Neural progenitor cell (in vitro differentiated cells): ENCODE measurements at regions not wholly inside any gene's neighbourhood (a gene's known extent, or its start where the extent isn't known, plus 50 kb on each side); places are given as distances from the start of the nearest gene placed in this dataset.

Experiments used
- DNase-seq: peaks from one replicate; pipeline ENCODE4 v3.0.0-alpha.2; 2016; ENCODE audit warnings: low spot score
- H2AFZ ChIP-seq: fragments of 200-600 bp; sonication (generic); replicated peaks from 2 replicates; pipeline ENCODE4 v1.6.1; 2016; ENCODE audit warnings: antibody characterized with exemption
- H3F3A ChIP-seq: fragments of 200-600 bp; sonication (generic); 2 replicates; pipeline ENCODE4 v1.6.1; 2016; ENCODE audit warnings: antibody characterized with exemption, low read depth
- H3K27ac ChIP-seq: fragments of 200-600 bp; sonication (generic); 2 replicates; pipeline ENCODE4 v1.5.1; 2016; ENCODE audit warnings: mild to moderate bottlenecking
- H3K27me3 ChIP-seq: fragments of 200-600 bp; sonication (generic); 2 replicates; pipeline ENCODE4 v1.6.1; 2016; ENCODE audit warnings: mild to moderate bottlenecking, moderate library complexity
- H3K36me3 ChIP-seq: fragments of 200-600 bp; sonication (generic); 2 replicates; pipeline ENCODE4 v1.5.1; 2016
- H3K4me1 ChIP-seq: fragments of 200-600 bp; sonication (generic); 2 replicates; pipeline ENCODE4 v1.6.1; 2016; ENCODE audit warnings: mixed run types
- H3K4me2 ChIP-seq: fragments of 200-600 bp; sonication (generic); 2 replicates; pipeline ENCODE4 v1.6.1; 2016
- H3K4me3 ChIP-seq: fragments of 200-600 bp; sonication (generic); 2 replicates; pipeline ENCODE4 v1.5.1; 2016
- H3K79me2 ChIP-seq: fragments of 200-600 bp; sonication (generic); 2 replicates; pipeline ENCODE4 v1.6.1; 2016; ENCODE audit warnings: low read depth
- H3K9ac ChIP-seq: fragments of 200-600 bp; sonication (generic); 2 replicates; pipeline ENCODE4 v1.6.1; 2016
- H3K9me3 ChIP-seq: fragments of 200-600 bp; sonication (generic); 2 replicates; pipeline ENCODE4 v1.5.1; 2016; ENCODE audit warnings: low read depth
- H4K20me1 ChIP-seq: fragments of 200-600 bp; sonication (generic); 2 replicates; pipeline ENCODE4 v1.6.1; 2016; ENCODE audit warnings: low read depth
- H3K27ac Mint-ChIP-seq: 3 replicates; pipeline ENCODE4 v1.8.0; 2021; ENCODE audit warnings: mixed read lengths
- H3K27me3 Mint-ChIP-seq: 2 replicates; pipeline ENCODE4 v1.8.0; 2022; ENCODE audit warnings: low read depth, mild to moderate bottlenecking, inconsistent platforms, moderate library complexity, mixed read lengths; ENCODE audit not compliant: insufficient read depth
- H3K36me3 Mint-ChIP-seq: 3 replicates; pipeline ENCODE4 v1.8.0; 2021; ENCODE audit warnings: mixed read lengths
- H3K4me1 Mint-ChIP-seq: 3 replicates; pipeline ENCODE4 v1.8.0; 2021; ENCODE audit warnings: mixed read lengths
- H3K4me3 Mint-ChIP-seq: 3 replicates; pipeline ENCODE4 v1.8.0; 2021; ENCODE audit warnings: mild to moderate bottlenecking, moderate library complexity, mixed read lengths
- H3K9me3 Mint-ChIP-seq: 3 replicates; pipeline ENCODE4 v1.8.0; 2020; ENCODE audit warnings: mixed read lengths
- EZH2 ChIP-seq: fragments of 200-600 bp; sonication (generic); IDR thresholded peaks from 2 replicates; pipeline ENCODE4 v1.6.1; 2017; ENCODE audit warnings: antibody characterized with exemption, mild to moderate bottlenecking, moderate library complexity
- EZH2phosphoT487 ChIP-seq: fragments of 200-600 bp; sonication (generic); IDR thresholded peaks from 2 replicates; pipeline ENCODE4 v1.6.1; 2017; ENCODE audit warnings: antibody characterized with exemption
- TF ChIP-seq, protein P1 (sequence below): fragments of 200-600 bp; sonication (generic); IDR thresholded peaks from 2 replicates; pipeline ENCODE4 v1.5.1; 2017; ENCODE audit warnings: antibody characterized with exemption, mild to moderate bottlenecking

- H3K36me3 Mint-ChIP-seq: no peaks in the 10 kb centered on the region
- Histone ChIP-seq H3K9ac (no peak overlapping the region), H3F3A (no peaks in the 10 kb centered on the region), H4K20me1 (no peaks in the 10 kb centered on the region), H3K27me3 (no peaks in the 10 kb centered on the region), H3K36me3 (no peaks in the 10 kb centered on the region), H2AFZ (peak overlapping the region; percentile 57), H3K79me2 (no peaks in the 10 kb centered on the region), H3K4me2 (no peak overlapping the region), H3K4me3 (no peak overlapping the region), H3K4me1 (no peaks in the 10 kb centered on the region), H3K27ac (no peak overlapping the region), H3K9me3 (no peaks in the 10 kb centered on the region)
- no peaks in the 10 kb centered on the region for H3K27me3 Mint-ChIP-seq
- H3K27ac Mint-ChIP-seq: no peak overlapping the region
- TF ChIP-seq EZH2 (no peak), EZH2phosphoT487 (no peak)
- TF ChIP-seq, protein P1, sequence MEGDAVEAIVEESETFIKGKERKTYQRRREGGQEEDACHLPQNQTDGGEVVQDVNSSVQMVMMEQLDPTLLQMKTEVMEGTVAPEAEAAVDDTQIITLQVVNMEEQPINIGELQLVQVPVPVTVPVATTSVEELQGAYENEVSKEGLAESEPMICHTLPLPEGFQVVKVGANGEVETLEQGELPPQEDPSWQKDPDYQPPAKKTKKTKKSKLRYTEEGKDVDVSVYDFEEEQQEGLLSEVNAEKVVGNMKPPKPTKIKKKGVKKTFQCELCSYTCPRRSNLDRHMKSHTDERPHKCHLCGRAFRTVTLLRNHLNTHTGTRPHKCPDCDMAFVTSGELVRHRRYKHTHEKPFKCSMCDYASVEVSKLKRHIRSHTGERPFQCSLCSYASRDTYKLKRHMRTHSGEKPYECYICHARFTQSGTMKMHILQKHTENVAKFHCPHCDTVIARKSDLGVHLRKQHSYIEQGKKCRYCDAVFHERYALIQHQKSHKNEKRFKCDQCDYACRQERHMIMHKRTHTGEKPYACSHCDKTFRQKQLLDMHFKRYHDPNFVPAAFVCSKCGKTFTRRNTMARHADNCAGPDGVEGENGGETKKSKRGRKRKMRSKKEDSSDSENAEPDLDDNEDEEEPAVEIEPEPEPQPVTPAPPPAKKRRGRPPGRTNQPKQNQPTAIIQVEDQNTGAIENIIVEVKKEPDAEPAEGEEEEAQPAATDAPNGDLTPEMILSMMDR: no peak
- peaks cover 2% of the 10 kb centered on the region for H3K9me3 Mint-ChIP-seq
- no peak for DNase-seq
- H3K4me1 Mint-ChIP-seq: no peaks in the 10 kb centered on the region
- no peak overlapping the region for H3K4me3 Mint-ChIP-seq
These were observed 627.0 kb upstream of the SLC39A10 start for GRCh38 chr2:195029804-195030654.

- H3K27me3 ChIP-seq: no peaks in the 10 kb centered on the region
- H4K20me1 ChIP-seq: no peaks in the 10 kb centered on the region
- DNase-seq: peak; percentile 18
- no peaks in the 10 kb centered on the region for H3K27me3 Mint-ChIP-seq
- no peak overlapping the region for H3K27ac Mint-ChIP-seq
- no peak overlapping the region for H3K9ac ChIP-seq
- H2AFZ ChIP-seq: peak overlapping the region; percentile 77
- H3K4me1 ChIP-seq: no peaks in the 10 kb centered on the region
- H3K9me3 ChIP-seq: no peaks in the 10 kb centered on the region
- no peaks in the 10 kb centered on the region for H3K36me3 Mint-ChIP-seq
- H3K4me2 ChIP-seq: no peak overlapping the region
- H3K9me3 Mint-ChIP-seq: peaks cover 2% of the 10 kb centered on the region
- H3K4me3 ChIP-seq: no peak overlapping the region
- no peaks in the 10 kb centered on the region for H3K79me2 ChIP-seq
- TF ChIP-seq EZH2phosphoT487 (no peak), EZH2 (no peak)
- TF ChIP-seq, protein P1: no peak
- no peaks in the 10 kb centered on the region for H3K4me1 Mint-ChIP-seq
- no peaks in the 10 kb centered on the region for H3K36me3 ChIP-seq
- no peak overlapping the region for H3K4me3 Mint-ChIP-seq
- no peak overlapping the region for H3K27ac ChIP-seq
- no peaks in the 10 kb centered on the region for H3F3A ChIP-seq
These were observed 629.1 kb upstream of the SLC39A10 start for GRCh38 chr2:195027947-195028346.

GRCh38 chr2:195026261-195026660, 630.8 kb upstream of the SLC39A10 start:
- Mint-ChIP-seq H3K36me3 (no peaks in the 10 kb centered on the region), H3K4me1 (no peaks in the 10 kb centered on the region), H3K9me3 (peaks cover 2% of the 10 kb centered on the region), H3K27me3 (no peaks in the 10 kb centered on the region), H3K4me3 (no peak overlapping the region), H3K27ac (no peak overlapping the region)
- no peak for TF ChIP-seq EZH2phosphoT487
- no peak overlapping the region for H3K9ac ChIP-seq
- no peaks in the 10 kb centered on the region for H4K20me1 ChIP-seq
- H3K4me2 ChIP-seq: no peak overlapping the region
- DNase-seq: no peak
- no peaks in the 10 kb centered on the region for H3K79me2 ChIP-seq
- H3K36me3 ChIP-seq: no peaks in the 10 kb centered on the region
- H3K4me3 ChIP-seq: no peak overlapping the region
- H3F3A ChIP-seq: no peaks in the 10 kb centered on the region
- no peak overlapping the region for H2AFZ ChIP-seq
- no peak overlapping the region for H3K27ac ChIP-seq
- no peaks in the 10 kb centered on the region for H3K9me3 ChIP-seq
- no peaks in the 10 kb centered on the region for H3K27me3 ChIP-seq
- H3K4me1 ChIP-seq: no peaks in the 10 kb centered on the region

GRCh38 chr2:195022508-195022830, 634.6 kb upstream of the SLC39A10 start:
- H3K4me2 ChIP-seq: no peak overlapping the region
- no peaks in the 10 kb centered on the region for H3K79me2 ChIP-seq
- H3K9me3 ChIP-seq: no peaks in the 10 kb centered on the region
- H3K9me3 Mint-ChIP-seq: no peaks in the 10 kb centered on the region
- no peak overlapping the region for H3K4me3 Mint-ChIP-seq
- no peak overlapping the region for H3K27ac Mint-ChIP-seq
- H3K36me3 Mint-ChIP-seq: no peaks in the 10 kb centered on the region
- H3F3A ChIP-seq: no peaks in the 10 kb centered on the region
- H3K4me1 Mint-ChIP-seq: no peaks in the 10 kb centered on the region
- H3K9ac ChIP-seq: no peak overlapping the region
- no peaks in the 10 kb centered on the region for H4K20me1 ChIP-seq
- H3K4me3 ChIP-seq: no peak overlapping the region
- no peak for DNase-seq
- no peaks in the 10 kb centered on the region for H3K27me3 Mint-ChIP-seq
- no peak for TF ChIP-seq EZH2
- TF ChIP-seq, protein P1: no peak
- no peak for TF ChIP-seq EZH2phosphoT487
- no peaks in the 10 kb centered on the region for H3K27me3 ChIP-seq
- H3K4me1 ChIP-seq: no peaks in the 10 kb centered on the region
- H3K36me3 ChIP-seq: no peaks in the 10 kb centered on the region
- H2AFZ ChIP-seq: no peak overlapping the region
- H3K27ac ChIP-seq: no peak overlapping the region
